H9 (cell line): ENCODE measurements at regions not wholly inside any gene's neighbourhood (a gene's known extent, or its start where the extent isn't known, plus 50 kb on each side); places are given as distances from the start of the nearest gene placed in this dataset.

Experiments used
- DNase-seq: peaks from one replicate; pipeline ENCODE4 v3.0.0-alpha.2; 2017
- H2AFZ ChIP-seq: one replicate; pipeline ENCODE4 v1.6.1; 2013; ENCODE audit warnings: mild to moderate bottlenecking, low read length, control low read depth, moderate library complexity
- H2AK5ac ChIP-seq: 2 replicates; pipeline ENCODE4 v1.6.1; 2013; ENCODE audit warnings: low read length, control low read depth, mixed read lengths; ENCODE audit not compliant: insufficient read length
- H2BK120ac ChIP-seq: one replicate; pipeline ENCODE4 v1.6.1; 2013; ENCODE audit warnings: low read depth, mild to moderate bottlenecking, low read length, control low read depth, inconsistent platforms; ENCODE audit not compliant: poor library complexity, severe bottlenecking
- H2BK12ac ChIP-seq: 2 replicates; pipeline ENCODE4 v1.6.1; 2013; ENCODE audit warnings: low read length, control low read depth, mixed read lengths, low read depth; ENCODE audit not compliant: insufficient read length
- H2BK15ac ChIP-seq: 2 replicates; pipeline ENCODE4 v1.6.1; 2013; ENCODE audit warnings: low read depth, low read length, control low read depth
- H2BK20ac ChIP-seq: one replicate; pipeline ENCODE4 v1.6.1; 2013; ENCODE audit warnings: low read depth, mild to moderate bottlenecking, low read length, control low read depth, inconsistent platforms; ENCODE audit not compliant: poor library complexity, severe bottlenecking
- H2BK5ac ChIP-seq: 2 replicates; pipeline ENCODE4 v1.6.1; 2013; ENCODE audit warnings: low read length, control low read depth, mixed read lengths; ENCODE audit not compliant: insufficient read length
- H3K14ac ChIP-seq: 2 replicates; pipeline ENCODE4 v1.6.1; 2013; ENCODE audit warnings: low read length, control low read depth; ENCODE audit not compliant: insufficient read depth
- H3K18ac ChIP-seq: 2 replicates; pipeline ENCODE4 v1.6.1; 2013; ENCODE audit warnings: low read depth, mild to moderate bottlenecking, mixed read lengths, low read length, control low read depth; ENCODE audit not compliant: insufficient read length
- H3K23ac ChIP-seq: 2 replicates; pipeline ENCODE4 v1.6.1; 2013; ENCODE audit warnings: low read length, control low read depth, mixed read lengths, low read depth; ENCODE audit not compliant: insufficient read length
- H3K23me2 ChIP-seq: 2 replicates; pipeline ENCODE4 v1.6.1; 2013; ENCODE audit warnings: low read depth, mild to moderate bottlenecking, mixed read lengths, low read length, control low read depth; ENCODE audit not compliant: insufficient read length, poor library complexity, severe bottlenecking
- H3K27ac ChIP-seq: 2 replicates; pipeline ENCODE4 v1.5.1; 2013; ENCODE audit warnings: low read length, control low read depth, mixed read lengths, low read depth; ENCODE audit not compliant: insufficient read length
- H3K27me3 ChIP-seq: 2 replicates; pipeline ENCODE4 v1.6.1; 2013; ENCODE audit warnings: low read length, control low read depth, inconsistent platforms; ENCODE audit not compliant: insufficient read depth
- H3K4ac ChIP-seq: 2 replicates; pipeline ENCODE4 v1.6.1; 2013; ENCODE audit warnings: low read depth, mild to moderate bottlenecking, control low read depth, inconsistent platforms, low read length, moderate library complexity
- H3K4me1 ChIP-seq: 2 replicates; pipeline ENCODE4 v1.6.1; 2013; ENCODE audit warnings: low read length, control low read depth, inconsistent platforms; ENCODE audit not compliant: insufficient read depth
- H3K4me2 ChIP-seq: 2 replicates; pipeline ENCODE4 v1.6.1; 2013; ENCODE audit warnings: low read length, control low read depth, mixed read lengths; ENCODE audit not compliant: insufficient read length, insufficient read depth
- H3K56ac ChIP-seq: 2 replicates; pipeline ENCODE4 v1.6.1; 2013; ENCODE audit warnings: low read depth, mild to moderate bottlenecking, mixed read lengths, low read length, control low read depth; ENCODE audit not compliant: insufficient read length
- H3K79me1 ChIP-seq: 2 replicates; pipeline ENCODE4 v1.6.1; 2013; ENCODE audit warnings: low read depth, mild to moderate bottlenecking, moderate library complexity, low read length, control low read depth, inconsistent platforms; ENCODE audit not compliant: insufficient read depth, poor library complexity, severe bottlenecking
- H3K79me2 ChIP-seq: 2 replicates; pipeline ENCODE4 v1.6.1; 2013; ENCODE audit warnings: low read length, control low read depth, inconsistent platforms; ENCODE audit not compliant: insufficient read depth
- H3K9ac ChIP-seq: 2 replicates; pipeline ENCODE4 v1.6.1; 2013; ENCODE audit warnings: low read length, control low read depth, mixed read lengths; ENCODE audit not compliant: insufficient read length; ENCODE audit errors: extremely low read depth
- H3K9me3 ChIP-seq: one replicate; pipeline ENCODE4 v1.6.1; 2013; ENCODE audit warnings: low read depth, low read length, inconsistent platforms; ENCODE audit not compliant: control insufficient read depth
- H3T11ph ChIP-seq: one replicate; pipeline ENCODE4 v1.6.1; 2013; ENCODE audit warnings: mild to moderate bottlenecking, low read length, control low read depth, inconsistent platforms
- H4K20me1 ChIP-seq: one replicate; pipeline ENCODE4 v1.6.1; 2013; ENCODE audit not compliant: control insufficient read depth, insufficient read length, insufficient read depth
- H4K5ac ChIP-seq: 2 replicates; pipeline ENCODE4 v1.6.1; 2013; ENCODE audit warnings: low read depth, mild to moderate bottlenecking, mixed read lengths, low read length, control low read depth; ENCODE audit not compliant: insufficient read length
- H4K8ac ChIP-seq: replicated peaks from 2 replicates; pipeline ENCODE4 v1.6.1; 2013; ENCODE audit warnings: low read length, control low read depth, mixed read lengths, low read depth; ENCODE audit not compliant: insufficient read length
- H4K91ac ChIP-seq: 2 replicates; pipeline ENCODE4 v1.6.1; 2013; ENCODE audit warnings: low read depth, mild to moderate bottlenecking, moderate library complexity, mixed read lengths, low read length, control low read depth; ENCODE audit not compliant: insufficient read length
- H3K27ac Mint-ChIP-seq, 3 experiments: 2 replicates in 2 of 3; 3 replicates in 1 of 3; pipeline ENCODE4 v1.8.0; 2020 to 2021; ENCODE audit warnings: mixed read lengths in 3 of 3, mild to moderate bottlenecking in 1 of 3, moderate library complexity in 1 of 3
- H3K27me3 Mint-ChIP-seq: 2 replicates; pipeline ENCODE4 v1.8.0; 2021; ENCODE audit warnings: low read depth, mild to moderate bottlenecking, moderate library complexity, mixed read lengths
- H3K36me3 Mint-ChIP-seq, 3 experiments: 2 replicates in 2 of 3; 3 replicates in 1 of 3; pipeline ENCODE4 v1.8.0; 2020 to 2021; ENCODE audit warnings: low read depth in 3 of 3, mixed read lengths in 3 of 3; ENCODE audit not compliant: insufficient read depth in 1 of 3
- H3K4me1 Mint-ChIP-seq, 2 experiments: 2 replicates each; pipeline ENCODE4 v1.8.0; 2020; ENCODE audit warnings: mixed read lengths in 2 of 2
- H3K4me3 Mint-ChIP-seq, 2 experiments: 2 replicates in 1 of 2; 3 replicates in 1 of 2; pipeline ENCODE4 v1.8.0; 2020 to 2021; ENCODE audit warnings: mild to moderate bottlenecking in 2 of 2, mixed read lengths in 2 of 2, moderate library complexity in 1 of 2
- H3K9me3 Mint-ChIP-seq, 2 experiments: 2 replicates in 1 of 2; 3 replicates in 1 of 2; pipeline ENCODE4 v1.8.0; 2020; ENCODE audit warnings: mild to moderate bottlenecking in 2 of 2, mixed read lengths in 2 of 2, moderate library complexity in 1 of 2
- CTCF ChIP-seq: fragments of 200-600 bp; sonication (generic); conservative IDR thresholded peaks from 3 replicates; pipeline ENCODE4 v1.8.0; 2021; ENCODE audit warnings: antibody characterized with exemption, mild to moderate bottlenecking
- WGBS: extraction: QIAGEN DNeasy Blood & Tissue Kit; methylation state at CpG from one replicate; pipeline ENCODE4 v1.1.7; 2013; ENCODE audit warnings: missing lambda C conversion rate, low lambda C conversion rate, mixed read lengths; ENCODE audit not compliant: insufficient read length; ENCODE audit errors: extremely low coverage; 5-methylcytosine and 5-hydroxymethylcytosine counted together

- WGBS: no CpG with 5 or more reads among the region's 6 CpGs
These were observed 153.0 kb upstream of the TWIST2 start for GRCh38 chr2:238694922-238695321.

More at GRCh38 chr2:238694922-238695321, 153.0 kb upstream of the TWIST2 start:
- Histone ChIP-seq H2AFZ (no peak overlapping the region), H3K27me3 (no peaks in the 10 kb centered on the region), H2BK20ac (no peak overlapping the region), H2BK120ac (no peak overlapping the region), H2AK5ac (no peak overlapping the region), H4K91ac (no peak overlapping the region), H3K4me1 (no peaks in the 10 kb centered on the region), H4K5ac (no peak overlapping the region), H4K8ac (no peak overlapping the region), H2BK12ac (no peak overlapping the region), H3K4ac (no peak overlapping the region), H3T11ph (no peak overlapping the region), H3K9me3 (no peaks in the 10 kb centered on the region), H2BK5ac (no peak overlapping the region), H3K79me1 (no peaks in the 10 kb centered on the region), H3K23ac (no peak overlapping the region), H3K18ac (no peak overlapping the region), H3K4me2 (no peak overlapping the region), H2BK15ac (no peak overlapping the region), H3K23me2 (no peaks in the 10 kb centered on the region), H3K9ac (no peak overlapping the region), H4K20me1 (no peaks in the 10 kb centered on the region), H3K56ac (no peak overlapping the region), H3K79me2 (no peaks in the 10 kb centered on the region), H3K27ac (no peak overlapping the region), H3K14ac (no peak overlapping the region)
- H3K27me3 Mint-ChIP-seq: peaks cover 12% of the 10 kb centered on the region
- H3K27ac Mint-ChIP-seq: no peak overlapping the region
- no peak for TF ChIP-seq CTCF
- DNase-seq: no peak
- H3K4me3 Mint-ChIP-seq: no peak overlapping the region
- H3K4me1 Mint-ChIP-seq: no peaks in the 10 kb centered on the region
- H3K36me3 Mint-ChIP-seq: no peaks in the 10 kb centered on the region
- no peaks in the 10 kb centered on the region; a peak in 1 of 5 replicates for H3K9me3 Mint-ChIP-seq
